Ishikawa (cell line): ENCODE measurements at regions not wholly inside any gene's neighbourhood (a gene's known extent, or its start where the extent isn't known, plus 50 kb on each side); places are given as distances from the start of the nearest gene placed in this dataset.

ENCODE experiments used
- CREB1 ChIP-seq: IDR thresholded peaks from 2 replicates; pipeline ENCODE4 v1.6.1; 2012; ENCODE audit warnings: low read depth
- EGR1 ChIP-seq: IDR thresholded peaks from 2 replicates; pipeline ENCODE4 v1.6.1; 2012
- EP300 ChIP-seq: IDR thresholded peaks from 2 replicates; pipeline ENCODE4 v1.6.1; 2012; ENCODE audit warnings: borderline replicate concordance
- FOXM1 ChIP-seq: IDR thresholded peaks from 2 replicates; pipeline ENCODE4 v1.6.1; 2012; ENCODE audit warnings: low read depth, borderline replicate concordance
- MAX ChIP-seq: IDR thresholded peaks from 2 replicates; pipeline ENCODE4 v1.6.1; 2012
- NFIC ChIP-seq: IDR thresholded peaks from 2 replicates; pipeline ENCODE4 v1.6.1; 2012
- RAD21 ChIP-seq: IDR thresholded peaks from 2 replicates; pipeline ENCODE4 v1.6.1; 2012; ENCODE audit warnings: low read depth
- REST ChIP-seq: IDR thresholded peaks from 2 replicates; pipeline ENCODE4 v1.6.1; 2012; ENCODE audit warnings: low read depth, mild to moderate bottlenecking
- TAF1 ChIP-seq: IDR thresholded peaks from 2 replicates; pipeline ENCODE4 v1.6.1; 2012; ENCODE audit warnings: low read depth, mild to moderate bottlenecking
- TCF12 ChIP-seq: IDR thresholded peaks from 2 replicates; pipeline ENCODE4 v1.6.1; 2012; ENCODE audit warnings: low read depth
- TEAD4 ChIP-seq: IDR thresholded peaks from 2 replicates; pipeline ENCODE4 v1.6.1; 2012
- USF1 ChIP-seq: IDR thresholded peaks from 2 replicates; pipeline ENCODE4 v1.6.1; 2012
- YY1 ChIP-seq: IDR thresholded peaks from 2 replicates; pipeline ENCODE4 v1.6.1; 2012; ENCODE audit warnings: low read depth
- ZBTB7A ChIP-seq: IDR thresholded peaks from 2 replicates; pipeline ENCODE4 v1.6.1; 2012; ENCODE audit warnings: low read depth

- TF ChIP-seq REST: no peak
- TF ChIP-seq EGR1: no peak
- no peak for TF ChIP-seq MAX
- no peak for TF ChIP-seq EP300
- TF ChIP-seq TEAD4: no peak
- TF ChIP-seq YY1: no peak
- TF ChIP-seq RAD21: no peak
- TF ChIP-seq TAF1: no peak
- TF ChIP-seq FOXM1: no peak
- TF ChIP-seq TCF12: no peak
- TF ChIP-seq USF1: no peak
- no peak for TF ChIP-seq ZBTB7A
- TF ChIP-seq NFIC: no peak
- TF ChIP-seq CREB1: no peak
Measured at GRCh38 chr9:87227456-87227855, 270.2 kb upstream of the DAPK1 start.
